MM.1S (cell line): ENCODE measurements at regions not wholly inside any gene's neighbourhood (a gene's known extent, or its start where the extent isn't known, plus 50 kb on each side); places are given as distances from the start of the nearest gene placed in this dataset.

Source experiments
- CTCF ChIP-seq: fragments of 300-600 bp; sonication (generic); IDR thresholded peaks from 2 replicates; pipeline ENCODE4 v1.5.1; 2016; ENCODE audit warnings: antibody characterized with exemption, low read length, mixed read lengths
- EZH2 ChIP-seq: fragments of 300-600 bp; sonication (generic); optimal IDR thresholded peaks from 2 replicates; pipeline ENCODE3; 2017; ENCODE audit warnings: low read depth, mild to moderate bottlenecking, antibody characterized with exemption, low read length, mixed read lengths

DNA sequence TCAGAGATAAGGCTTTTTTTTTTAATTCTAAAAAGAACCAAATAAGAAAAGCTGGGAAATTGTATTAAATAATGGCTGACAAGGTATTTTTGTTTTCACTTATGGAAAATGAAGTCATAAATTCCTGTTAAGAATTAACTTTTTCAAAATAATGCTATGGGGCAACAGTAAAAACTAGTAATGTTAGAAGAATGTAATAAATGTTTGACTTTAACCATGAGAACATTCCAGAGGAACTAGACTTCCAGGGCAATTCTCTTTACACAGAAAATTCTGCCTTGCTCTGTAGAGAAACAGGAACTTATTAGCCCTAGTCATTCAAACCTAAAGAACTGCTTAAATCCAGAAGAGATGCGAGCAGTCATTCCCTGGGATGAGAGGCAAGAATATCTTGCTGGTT lies 571.1 kb downstream of the IPMK start:
- TF ChIP-seq CTCF (no peak), EZH2 (no peak)
